Pancreas (tissue), 10 donors: ENCODE measurements at regions not wholly inside any gene's neighbourhood (a gene's known extent, or its start where the extent isn't known, plus 50 kb on each side); places are given as distances from the start of the nearest gene placed in this dataset.
"Not testable (repeated sequence)": the region's sequence is repeated elsewhere in the genome, so short reads cannot be mapped to it uniquely, and the experiment has no call there.

Source experiments
- ATAC-seq, 4 donors: fragments of 200-7000 bp; cut with Tn5 transposase; one replicate each; pipeline versions ENCODE4 v1.8.0 to v1.9.1; 2020; ENCODE audit warnings: mild to moderate bottlenecking in 4 of 4, moderate library complexity in 4 of 4
- DNase-seq, 6 donors: peaks; one replicate each; pipeline ENCODE4 v3.0.0-alpha.2; 2020
- FAIRE-seq: peaks from 2 replicates; lab custom pipeline; 2012; peaks lifted over from hg19 to GRCh38; lab: Jason Lieb, UNC
- H3K27ac ChIP-seq, 4 donors: fragments of 200-600 bp; sonication (generic); 1 replicate in 3 of 4; 2 replicates in 1 of 4; pipeline versions ENCODE4 v1.5.0 to v1.8.0; 2020
- H3K27me3 ChIP-seq, 4 donors: fragments of 200-600 bp; one replicate each; pipeline ENCODE4 v1.8.0; 2021
- H3K36me3 ChIP-seq, 3 donors: fragments of 200-600 bp; sonication (generic) in 1 of 3; one replicate each; pipeline versions ENCODE4 v1.5.0 to v1.8.0; 2020 to 2021
- H3K4me1 ChIP-seq, 3 donors: fragments of 200-600 bp; one replicate each; pipeline ENCODE4 v1.8.0; 2021
- H3K4me3 ChIP-seq, 4 donors: fragments of 200-600 bp; sonication (generic) in 2 of 4; one replicate each; pipeline versions ENCODE4 v1.5.0 to v1.8.0; 2020 to 2021
- H3K9me3 ChIP-seq, 4 donors: fragments of 200-600 bp; one replicate each; pipeline ENCODE4 v1.8.0; 2021
- CTCF ChIP-seq, 4 donors: fragments of 200-600 bp; sonication (generic) in 3 of 4; IDR thresholded peaks; one replicate each; pipeline versions ENCODE4 v1.5.0 to v1.8.0; 2021; ENCODE audit warnings: antibody characterized with exemption in 4 of 4
- WGBS, 2 donors: extraction: QIAGEN DNeasy Blood & Tissue Kit; methylation state at CpG; one replicate each; pipeline ENCODE4 v1.1.7; 2013; 5-methylcytosine and 5-hydroxymethylcytosine counted together
- intact Hi-C, 3 donors: fragments of 100-400 bp; cut with DNase I; formaldehyde crosslinking; loops; one replicate each; pipeline versions ENCODE4 v1.11.1 to v1.14.2; 2022
- donor health status: healthy with polysubstance abuse.
- donor health status: DM: no; HTN: no; CAD: no; lungs with moderate emphysema.
- donor health status: DM: no; HTN: no; CAD: no.
- donor health status: control.
- donor health status: control.
- donor health status: Bipolar disorder and iron deficiency.
- donor health status: DM: yes; HTN: yes; CAD: no.
- donor health status: DM: no; HTN: no; CAD: no.
- donor health status: DM: no; HTN: no; CAD: no.
- donor health status: DM: yes; HTN: yes; CAD: no.

- WGBS, 2 donors, result 31 to 45% methylated on average over 13 of the region's 13 CpGs
Measured at GRCh38 chr15:77902921-77903760, 174.4 kb downstream of the TBC1D2B start.

GRCh38 chr15:77901921-77902750 is 175.4 kb downstream of the TBC1D2B start:
- WGBS, 2 donors, result 74 to 82% methylated on average over 13 of the region's 13 CpGs
- Histone ChIP-seq H3K9me3 (no peaks in the 10 kb centered on the region), H3K4me1 (no peaks in the 10 kb centered on the region), H3K4me3 (no peak overlapping the region), H3K36me3 (no peaks in the 10 kb centered on the region), H3K27me3 (no peaks in the 10 kb centered on the region), H3K27ac (no peak overlapping the region)
- DNase-seq (peak in 1 of 6 donors; percentile 33), FAIRE-seq (no peak), ATAC-seq (no peak)
- intact Hi-C loops, result no loop called here
- TF ChIP-seq CTCF (IDR thresholded peaks at IDR 0.05), result no peak

More at GRCh38 chr15:77902921-77903760, 174.4 kb downstream of the TBC1D2B start:
- H3K9me3 ChIP-seq, H3K4me1 ChIP-seq, FAIRE-seq, intact Hi-C loops, DNase-seq, H3K27me3 ChIP-seq, H3K4me3 ChIP-seq, H3K27ac ChIP-seq, H3K36me3 ChIP-seq: not testable (repeated sequence)
- peak; percentile 18 to 47 (median 36) for TF ChIP-seq CTCF (IDR thresholded peaks at IDR 0.05)
- ATAC-seq, result peak in 3 of 4 donors; percentile 21 to 60 (median 36)

GRCh38 chr15:77901251-77901881 is 176.1 kb downstream of the TBC1D2B start:
- no peaks in the 10 kb centered on the region for H3K27me3 ChIP-seq
- no peaks in the 10 kb centered on the region for H3K4me1 ChIP-seq
- DNase-seq, result peak in 1 of 6 donors; percentile 31
- H3K27ac ChIP-seq, result no peak overlapping the region
- H3K9me3 ChIP-seq, result no peaks in the 10 kb centered on the region
- H3K4me3 ChIP-seq, result no peak overlapping the region
- no peak for TF ChIP-seq CTCF (IDR thresholded peaks at IDR 0.05)
- ATAC-seq, result no peak
- FAIRE-seq, result no peak
- intact Hi-C loops, result no loop called here
- 81 to 89% methylated on average over 17 to 18 of the region's 18 CpGs for WGBS, 2 donors
- H3K36me3 ChIP-seq, result no peaks in the 10 kb centered on the region

- H3K9me3 ChIP-seq, intact Hi-C loops: not testable (repeated sequence)
- WGBS, 2 donors, result 41 to 56% methylated on average over 22 to 24 of the region's 24 CpGs
Measured at GRCh38 chr15:77900331-77900963, 177.1 kb downstream of the TBC1D2B start.

GRCh38 chr15:77899776-77900175 is 177.7 kb downstream of the TBC1D2B start:
- intact Hi-C loops, H3K4me3 ChIP-seq, DNase-seq, FAIRE-seq, H3K27ac ChIP-seq, H3K27me3 ChIP-seq, ATAC-seq, H3K4me1 ChIP-seq, H3K9me3 ChIP-seq, H3K36me3 ChIP-seq: not testable (repeated sequence)
- 87 to 91% methylated on average over 6 of the region's 8 CpGs for WGBS, 2 donors

More at GRCh38 chr15:77900331-77900963, 177.1 kb downstream of the TBC1D2B start:
- peak; percentile 24 to 51 (median 41) for TF ChIP-seq CTCF (IDR thresholded peaks at IDR 0.05)
- DNase-seq, result peak in 2 of 6 donors; percentile 45 to 75
- H3K4me3 ChIP-seq, H3K36me3 ChIP-seq, H3K27me3 ChIP-seq, H3K27ac ChIP-seq, H3K4me1 ChIP-seq, FAIRE-seq: not testable (repeated sequence)
- peak; percentile 61 to 91 (median 81) for ATAC-seq
